ENCODE measurements at regions not wholly inside any gene's neighbourhood (a gene's known extent, or its start where the extent isn't known, plus 50 kb on each side); places are given as distances from the start of the nearest gene placed in this dataset.
"Not testable (repeated sequence)": the region's sequence is repeated elsewhere in the genome, so short reads cannot be mapped to it uniquely, and the experiment has no call there.

DNA sequence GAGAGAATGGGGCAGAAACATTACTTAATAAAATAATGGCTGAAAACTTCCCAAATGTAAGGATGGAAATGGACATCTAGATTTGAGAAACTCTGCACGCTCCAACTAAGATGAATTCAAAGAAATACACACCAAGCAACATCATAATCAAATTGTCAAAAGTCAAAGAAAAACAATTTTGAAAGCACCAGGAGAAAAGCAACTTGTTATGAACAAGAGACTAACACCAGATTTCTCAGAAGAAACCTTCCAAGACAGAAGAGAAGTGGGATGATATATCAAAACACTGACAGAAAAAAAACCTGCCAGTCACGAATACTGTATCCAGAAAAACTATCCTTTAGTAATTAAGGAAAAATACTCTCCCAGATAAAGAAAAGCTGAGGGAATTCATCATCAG is 208.6 kb upstream of the SAMSN1 start:
- no peak for DNase-seq (ENCODE audit: low read depth in 3 of 3)

DNA sequence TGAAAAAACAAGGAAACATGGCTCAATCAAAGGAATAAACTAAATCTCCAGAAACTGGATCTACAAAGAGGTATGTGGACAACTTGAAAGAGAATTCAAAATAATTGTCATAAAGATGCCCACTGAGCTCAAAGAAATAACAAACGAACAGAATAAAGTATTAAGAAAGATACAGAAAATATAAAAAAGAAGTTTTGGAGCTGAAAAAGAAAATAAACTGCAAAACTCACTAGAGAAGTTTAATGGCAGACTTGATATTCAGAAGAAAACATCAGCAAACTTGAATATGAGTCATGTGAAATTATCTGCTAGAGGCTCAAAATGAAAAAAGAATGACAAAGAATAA is 208.1 kb upstream of the SAMSN1 start:
- DNase-seq (ENCODE audit: low read depth in 3 of 3): no peak

DNA sequence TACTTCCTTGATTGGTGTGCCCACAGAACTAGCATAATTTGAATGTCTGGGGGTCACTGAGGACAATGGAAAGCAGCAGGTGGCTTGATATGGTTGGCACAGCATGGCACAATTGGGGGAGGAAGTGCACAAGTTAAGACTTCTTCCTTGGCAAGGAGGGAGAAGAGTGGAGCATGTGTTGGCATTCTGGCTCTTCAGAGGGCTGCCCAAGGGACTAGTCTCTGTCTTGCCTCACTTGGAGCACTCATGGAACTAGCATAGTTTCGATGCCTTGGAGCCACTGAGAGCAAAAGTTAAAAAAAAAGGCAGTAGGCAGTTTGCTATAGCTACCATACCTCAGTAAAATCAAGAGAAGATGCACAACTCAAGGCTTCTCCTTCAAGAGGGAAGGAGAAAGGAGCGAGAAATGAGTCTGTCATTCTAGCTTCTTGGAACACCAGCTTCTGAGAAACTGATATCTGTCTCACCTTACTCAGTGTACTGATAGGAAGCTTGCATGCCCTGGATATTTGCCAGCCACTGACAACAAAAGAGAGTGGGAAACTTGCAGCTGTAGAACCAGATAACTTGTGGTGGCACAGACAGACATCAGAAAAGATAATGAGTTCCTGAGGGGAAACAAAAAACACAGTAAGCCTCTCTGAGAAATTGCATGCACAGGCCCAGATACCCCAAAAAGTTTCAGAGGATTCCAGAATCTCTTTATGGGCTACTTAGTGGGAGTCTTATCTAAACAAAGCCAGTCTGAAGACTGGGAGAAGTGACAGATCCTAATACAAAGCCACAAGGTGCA is 207.5 kb upstream of the SAMSN1 start:
- DNase-seq (ENCODE audit: low read depth in 3 of 3): no peak

DNA sequence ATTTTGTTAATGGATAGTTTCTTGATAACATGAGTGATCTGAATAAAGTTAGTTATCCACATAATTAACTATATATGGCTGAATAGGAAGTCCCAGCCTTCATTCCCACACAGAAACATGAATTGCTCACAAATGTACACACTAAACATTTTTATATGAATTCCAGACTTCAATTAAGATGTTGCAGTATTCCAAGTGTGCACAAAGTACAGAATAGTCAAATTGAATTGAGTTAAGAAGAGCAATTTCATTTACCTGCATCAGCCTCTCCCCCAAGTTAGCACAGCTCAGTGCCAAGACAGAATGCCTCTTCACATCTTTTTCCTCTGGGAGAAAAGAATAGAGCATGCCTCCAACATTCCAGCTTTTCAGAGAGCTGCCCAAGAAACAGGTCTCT is 207.0 kb upstream of the SAMSN1 start:
- no peak for DNase-seq (ENCODE audit: low read depth in 3 of 3)

DNA sequence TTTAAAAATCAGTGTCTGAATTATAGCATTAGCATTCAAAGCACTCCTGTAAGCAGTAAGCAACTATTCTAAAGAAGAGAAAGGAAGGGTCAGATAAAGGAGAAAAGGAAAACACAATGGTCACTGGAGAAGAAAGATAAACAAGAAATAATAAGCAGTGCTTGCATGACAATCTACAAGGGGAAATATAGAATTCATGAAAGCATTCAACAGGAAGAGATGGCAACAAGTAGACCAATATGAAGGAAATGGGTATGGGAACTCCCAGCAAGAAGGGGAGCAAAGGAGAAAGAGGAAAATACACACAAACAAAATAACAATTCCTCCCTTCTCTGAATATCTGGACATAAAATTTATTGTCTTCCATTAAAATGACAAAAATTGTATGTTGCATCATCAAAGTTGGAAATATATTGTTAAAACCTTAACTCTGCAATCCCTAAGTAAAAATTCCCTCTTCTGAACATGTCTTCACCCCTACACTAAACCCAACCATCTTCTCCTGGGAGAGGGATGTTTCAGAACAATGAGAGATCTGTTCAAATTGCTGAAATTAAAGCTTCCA is 206.3 kb upstream of the SAMSN1 start:
- no peak for DNase-seq (ENCODE audit: low read depth in 3 of 3)

DNA sequence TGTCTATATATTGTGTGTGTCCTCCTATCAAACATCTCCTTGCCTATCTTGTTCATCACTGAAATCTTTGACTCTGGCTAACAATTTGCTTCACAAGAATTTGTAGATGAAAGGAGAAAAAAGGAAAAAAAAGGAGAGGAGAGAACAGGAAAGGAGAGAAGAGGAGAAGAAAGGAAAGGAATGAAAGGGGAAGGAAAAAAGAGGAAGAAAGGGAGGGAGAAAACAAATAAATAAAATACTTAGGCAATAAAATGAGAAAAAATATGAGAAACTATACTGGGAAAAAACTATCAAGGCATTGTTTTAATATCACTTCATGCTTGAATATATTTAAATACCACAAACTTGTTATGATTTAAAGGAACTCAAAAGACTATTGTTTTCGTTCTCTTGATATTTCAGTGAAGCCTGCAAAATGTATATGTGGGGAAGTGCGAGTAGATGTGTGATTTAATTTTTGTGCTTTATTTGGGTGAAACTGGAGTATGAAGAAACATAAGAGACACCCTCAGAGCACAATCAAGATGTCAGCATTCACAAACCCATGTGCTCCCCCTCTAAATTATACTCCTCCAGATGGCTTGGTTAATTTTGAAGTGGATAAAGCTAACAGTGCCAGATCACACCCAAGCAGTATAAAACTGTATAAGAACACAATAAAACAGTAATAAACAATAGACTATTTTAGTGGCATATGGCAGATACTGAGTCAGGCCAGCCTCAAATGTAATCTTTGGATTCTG is 205.7 kb upstream of the SAMSN1 start:
- DNase-seq (ENCODE audit: low read depth in 3 of 3): no peak

DNA sequence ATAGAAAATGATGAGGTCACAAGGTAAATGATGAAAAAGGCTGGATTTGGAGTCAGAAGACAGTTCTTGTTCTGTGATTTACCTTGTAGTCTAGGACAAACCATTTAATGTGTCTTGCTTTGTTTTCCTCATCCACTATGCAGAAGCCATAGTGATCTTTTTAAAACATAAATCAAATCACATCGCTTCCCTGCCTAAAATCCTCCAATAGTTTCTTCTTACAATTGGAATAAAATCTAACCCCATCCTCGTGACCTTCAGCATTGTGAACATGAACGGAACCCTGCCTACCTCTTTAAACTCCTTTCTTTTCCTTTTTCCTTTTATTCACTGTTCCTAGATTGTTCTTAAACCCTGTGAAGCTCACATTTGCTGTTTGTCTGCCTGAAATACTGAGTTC is 204.9 kb upstream of the SAMSN1 start:
- no peak for DNase-seq (ENCODE audit: low read depth in 3 of 3)

DNA sequence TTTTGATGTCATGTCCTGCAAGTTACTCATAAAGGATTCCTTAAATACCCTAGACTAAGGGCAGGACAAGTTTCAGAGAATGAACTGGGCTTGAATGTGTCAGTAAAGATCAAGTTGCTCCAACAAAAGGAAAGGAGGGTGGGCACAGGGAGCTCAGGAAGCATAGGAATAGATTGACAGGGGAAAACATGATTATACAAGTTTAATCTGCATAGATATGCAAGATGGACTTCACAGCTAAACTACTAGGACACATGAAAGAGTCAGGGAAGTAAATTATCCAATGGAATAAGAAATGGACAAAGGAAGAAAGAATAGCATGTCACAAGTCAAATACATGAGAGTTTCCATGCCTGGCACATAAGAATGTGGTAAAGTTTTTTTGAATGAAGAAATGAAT is 203.9 kb upstream of the SAMSN1 start:
- DNase-seq (ENCODE audit: low read depth in 3 of 3): no peak

DNA sequence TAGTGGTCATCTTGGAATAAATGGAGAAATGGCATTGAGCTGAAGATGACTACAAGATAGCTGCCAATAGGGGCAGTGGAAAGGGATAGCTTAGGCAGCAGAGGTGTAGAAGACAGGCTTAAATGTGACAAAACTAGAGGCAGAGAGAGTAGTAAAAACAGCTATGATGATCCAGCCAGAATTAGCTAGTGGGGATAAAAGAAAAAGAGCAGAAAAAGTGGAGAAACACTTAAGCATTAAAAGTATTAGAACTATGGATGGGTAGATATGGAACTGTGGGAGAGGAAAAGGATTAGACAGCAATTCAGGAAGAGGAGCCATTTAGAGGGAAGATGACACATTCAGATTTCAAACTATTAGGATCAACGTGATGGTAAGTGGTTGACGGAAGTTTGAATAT is 202.5 kb upstream of the SAMSN1 start:
- no peak for DNase-seq (ENCODE audit: low read depth in 3 of 3)

DNA sequence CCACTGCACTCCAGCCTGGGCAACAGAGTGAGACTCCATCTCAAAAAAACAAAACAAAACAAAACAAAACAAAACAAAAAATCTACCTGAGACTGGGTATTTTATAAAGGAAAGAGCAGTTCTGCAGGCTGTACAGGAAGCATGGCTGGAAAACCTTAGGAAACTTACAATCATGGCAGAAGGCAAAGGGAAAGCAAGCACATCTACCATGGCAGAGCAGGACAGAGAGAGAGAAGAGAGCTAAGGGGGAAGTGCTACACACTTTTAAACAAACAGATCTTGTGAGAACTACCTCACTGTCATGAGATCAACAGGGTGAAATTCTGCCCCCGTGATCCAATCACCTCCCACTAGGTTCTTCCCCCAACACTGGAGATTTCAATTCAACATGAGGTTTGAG is 198.3 kb upstream of the SAMSN1 start:
- no peak for DNase-seq (ENCODE audit: low read depth in 3 of 3)

DNA sequence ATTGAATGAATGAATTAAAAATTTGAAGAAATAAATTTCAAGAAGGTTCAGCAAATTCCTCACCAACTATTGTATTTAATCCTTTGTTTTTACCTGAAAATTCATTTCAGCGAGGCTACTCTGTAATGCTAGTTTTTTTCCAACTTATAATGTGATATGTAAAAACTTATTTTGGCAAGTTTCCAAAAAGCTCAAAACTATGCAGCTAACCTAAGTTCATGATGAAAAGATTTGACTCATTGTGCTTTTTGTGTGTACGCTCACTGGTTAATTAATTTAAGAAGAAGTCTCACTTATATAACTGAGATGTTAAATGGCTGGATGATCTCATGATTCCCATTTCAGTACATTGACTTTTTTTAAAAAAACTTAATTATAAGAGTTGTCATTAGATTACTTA is 196.0 kb upstream of the SAMSN1 start:
- no peak for DNase-seq (ENCODE audit: low read depth in 3 of 3)

DNA sequence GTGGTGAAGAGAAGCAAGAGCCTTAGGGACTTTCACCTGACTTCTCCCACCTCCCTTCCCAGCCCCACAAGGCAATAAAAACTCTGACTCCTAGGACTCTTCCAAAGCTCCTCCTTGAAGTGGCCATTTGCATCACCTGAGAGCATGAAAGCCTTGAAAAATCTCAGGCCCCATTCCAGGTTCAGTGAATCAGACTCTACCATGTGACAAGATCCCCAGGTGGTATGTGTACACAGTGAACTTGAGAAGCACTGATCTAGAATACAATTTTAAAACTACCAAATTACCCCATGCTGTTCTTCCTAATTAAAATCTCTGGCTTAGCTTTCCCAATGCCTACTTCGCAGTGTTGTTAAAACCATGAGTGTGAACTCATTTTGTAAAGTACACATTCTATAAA is 195.1 kb upstream of the SAMSN1 start:
- no peak for DNase-seq (ENCODE audit: low read depth in 3 of 3)

DNA sequence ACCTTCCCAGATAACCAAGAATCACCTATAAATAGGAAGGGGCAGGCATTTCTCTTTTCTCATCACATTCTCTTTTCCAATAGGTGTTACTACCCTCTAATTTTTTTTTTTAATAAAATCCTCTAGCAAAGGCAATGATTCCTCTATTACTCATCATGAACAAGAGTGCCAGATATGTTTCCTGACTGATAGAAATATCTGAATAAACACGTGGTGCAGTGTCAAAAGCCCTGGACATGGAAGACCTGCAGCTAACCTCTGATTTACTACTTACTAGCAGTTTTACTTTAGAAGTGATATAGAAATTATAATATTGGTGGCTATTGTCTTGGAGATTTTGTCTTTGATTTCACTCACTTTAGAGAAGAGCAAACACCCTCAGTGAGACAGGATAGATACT is 194.6 kb upstream of the SAMSN1 start:
- DNase-seq (ENCODE audit: low read depth in 3 of 3): no peak

DNA sequence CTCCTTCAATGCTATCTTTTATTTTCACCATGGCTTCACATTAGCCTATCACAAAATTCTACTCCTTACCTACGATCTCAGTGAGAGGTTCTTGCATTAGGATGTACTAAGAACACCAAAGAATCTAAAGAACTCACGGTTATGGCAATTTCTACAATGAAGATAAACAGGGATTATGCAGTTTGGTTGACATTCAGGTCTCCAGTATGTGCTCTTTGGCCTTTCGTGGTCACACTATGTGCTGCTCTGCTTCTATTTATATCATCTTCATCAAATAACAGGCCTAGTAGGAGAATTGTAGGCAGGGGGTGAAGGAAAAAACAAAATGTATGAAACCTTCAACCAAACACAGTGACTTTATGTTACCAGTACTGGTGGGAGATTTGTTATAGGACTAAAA is 194.0 kb upstream of the SAMSN1 start:
- no peak for DNase-seq (ENCODE audit: low read depth in 3 of 3)

DNA sequence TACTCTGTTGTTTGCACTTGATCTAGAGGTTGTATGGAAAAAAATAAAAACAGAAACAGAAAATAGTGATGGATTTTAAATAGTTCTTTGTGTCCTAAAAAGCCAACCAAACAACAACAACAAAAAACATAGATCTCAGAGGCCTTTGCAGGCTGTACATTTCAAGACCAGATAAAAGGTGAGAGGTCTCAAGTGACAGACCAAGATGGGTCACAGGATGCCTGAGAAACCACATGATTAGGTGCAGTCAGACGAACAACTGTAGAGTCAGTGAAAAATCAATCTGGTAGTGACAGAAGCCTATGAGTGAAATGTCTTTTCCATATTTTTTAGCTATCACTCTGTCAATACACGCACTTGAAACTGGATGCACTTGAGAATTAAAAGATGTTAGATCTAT is 193.5 kb upstream of the SAMSN1 start:
- no peak for DNase-seq (ENCODE audit: low read depth in 3 of 3)

DNA sequence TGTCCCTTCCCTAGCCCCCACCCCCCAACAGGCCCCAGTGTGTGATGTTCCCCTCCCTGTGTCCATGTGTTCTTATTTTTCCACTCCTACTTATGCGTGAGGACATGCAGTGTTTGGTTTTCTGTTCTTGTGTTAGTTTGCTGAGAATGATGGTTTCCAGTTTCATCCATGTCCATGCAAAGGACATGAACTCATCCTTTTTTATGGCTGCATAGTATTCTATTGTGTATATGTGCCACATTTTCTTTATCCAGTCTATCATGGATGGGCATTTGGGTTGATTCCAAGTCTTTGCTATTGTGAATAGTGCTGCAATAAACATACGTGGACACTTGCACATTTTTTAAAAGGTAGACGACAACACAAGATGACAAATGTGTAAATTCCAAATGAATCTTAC is 192.5 kb upstream of the SAMSN1 start:
- not testable (repeated sequence) for DNase-seq (ENCODE audit: low read depth in 3 of 3)

DNA sequence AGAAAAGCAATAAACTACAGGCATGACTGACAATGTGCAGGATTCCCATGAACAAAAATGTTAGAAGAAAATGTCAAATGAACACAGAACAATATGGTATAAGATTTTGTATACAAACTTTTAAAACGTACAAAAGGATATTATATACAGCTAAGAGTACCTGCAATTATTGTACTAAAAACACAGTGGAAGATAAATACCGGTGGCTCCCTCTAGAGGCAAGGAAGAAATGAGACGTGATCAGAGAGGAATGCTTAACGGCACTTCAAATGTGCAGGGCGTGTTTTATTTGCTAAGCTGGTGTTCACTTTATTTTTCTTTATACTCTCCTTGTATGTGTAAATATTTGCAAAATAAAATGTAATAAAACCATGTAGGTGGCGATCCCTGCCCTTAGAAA is 191.8 kb upstream of the SAMSN1 start:
- peak in 1 of 3 experiments; percentile 30 for DNase-seq (ENCODE audit: low read depth in 3 of 3)

DNA sequence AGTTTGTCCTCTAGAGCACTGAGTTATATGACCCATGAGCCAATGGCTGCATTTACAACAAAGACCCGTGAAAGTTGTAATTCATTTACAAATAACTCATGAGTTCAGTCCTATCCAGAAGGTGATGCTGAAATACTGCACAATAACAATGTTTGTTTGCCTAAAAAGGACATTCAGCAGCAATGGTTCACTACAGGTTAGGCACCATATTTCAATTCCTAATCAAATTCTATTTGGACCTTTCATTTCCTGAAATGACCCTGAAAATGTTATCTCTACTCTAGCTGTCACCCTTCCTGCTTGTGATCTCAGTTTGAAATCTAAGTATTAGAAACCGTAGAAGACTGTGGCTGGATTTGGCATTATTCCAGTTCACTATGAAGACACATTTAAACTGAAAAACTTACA is 191.2 kb upstream of the SAMSN1 start:
- DNase-seq (ENCODE audit: low read depth in 3 of 3): no peak

DNA sequence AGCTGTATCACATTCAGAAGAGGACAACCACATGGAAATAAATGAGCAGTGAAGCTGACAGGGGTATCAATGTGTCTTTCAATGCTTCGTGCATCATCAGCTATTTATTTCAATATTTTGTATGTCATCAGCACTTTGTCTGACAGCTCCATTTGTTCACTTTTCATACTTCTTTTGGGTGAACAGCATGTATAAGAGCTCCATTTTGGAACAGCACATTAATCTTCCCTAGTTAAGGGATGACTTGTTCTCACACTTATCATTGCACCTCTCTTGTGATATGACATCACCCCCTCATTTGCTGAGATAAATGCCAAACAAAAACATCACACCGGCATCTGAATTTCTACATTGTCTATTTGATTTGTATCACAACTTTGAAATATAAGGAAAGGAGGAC is 190.6 kb upstream of the SAMSN1 start:
- DNase-seq (ENCODE audit: low read depth in 3 of 3): no peak

DNA sequence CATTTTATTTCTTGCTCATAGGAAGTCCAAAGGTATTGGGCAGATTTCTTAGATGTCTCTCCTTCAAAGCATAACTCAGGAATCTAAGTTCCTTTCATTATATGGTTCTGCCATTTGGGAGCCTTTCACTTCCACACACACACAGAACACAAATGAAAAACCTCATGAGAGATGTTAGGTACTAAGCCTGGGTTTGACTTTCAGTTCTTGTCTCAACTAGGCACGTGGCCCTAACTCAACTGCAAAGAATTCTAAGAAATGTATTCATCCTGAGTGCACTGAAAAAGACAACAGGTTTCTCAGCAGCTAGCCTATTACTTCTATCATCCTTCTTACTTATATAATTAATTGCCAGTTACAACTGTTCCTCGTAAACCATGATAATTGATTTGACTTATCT is 190.0 kb upstream of the SAMSN1 start:
- DNase-seq (ENCODE audit: low read depth in 3 of 3): no peak

DNA sequence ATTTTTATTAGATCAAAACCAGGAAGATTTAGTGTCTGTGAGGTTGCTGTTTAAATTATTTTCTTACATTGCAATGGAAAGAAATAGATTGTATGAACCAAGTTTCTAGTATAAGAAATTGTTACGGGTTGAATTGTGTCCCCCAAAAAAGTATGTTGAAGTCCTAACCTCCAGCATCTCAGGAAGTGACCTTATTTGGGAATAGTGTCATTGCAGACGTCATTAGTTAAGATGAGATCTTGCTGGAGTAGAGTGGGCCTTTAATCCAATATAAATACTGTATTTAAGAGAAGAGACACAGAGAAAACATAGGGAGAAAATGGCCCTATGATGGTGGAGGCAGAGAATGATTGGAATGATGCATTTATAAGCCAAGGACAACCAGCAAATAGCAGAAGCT is 188.7 kb upstream of the SAMSN1 start:
- DNase-seq (ENCODE audit: low read depth in 3 of 3): no peak

DNA sequence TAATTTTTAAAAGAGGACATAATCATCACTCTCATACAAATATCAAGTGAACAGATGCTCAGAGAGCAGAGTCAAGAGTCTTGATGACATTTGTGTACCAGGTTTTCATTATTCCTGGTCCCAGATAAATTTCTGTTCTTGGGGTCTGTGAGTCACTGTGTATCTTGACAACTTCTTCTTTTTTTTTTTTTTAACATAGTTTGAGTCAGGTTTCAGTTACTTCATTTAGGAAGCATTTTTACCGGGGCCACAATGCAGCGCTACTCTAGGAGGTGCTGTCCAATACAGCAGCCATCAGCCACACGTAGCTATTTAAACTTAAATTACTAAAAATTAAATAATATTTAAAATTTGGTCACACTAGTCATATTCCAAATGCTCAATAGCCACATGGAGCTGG is 188.1 kb upstream of the SAMSN1 start:
- DNase-seq (ENCODE audit: low read depth in 3 of 3): no peak

DNA sequence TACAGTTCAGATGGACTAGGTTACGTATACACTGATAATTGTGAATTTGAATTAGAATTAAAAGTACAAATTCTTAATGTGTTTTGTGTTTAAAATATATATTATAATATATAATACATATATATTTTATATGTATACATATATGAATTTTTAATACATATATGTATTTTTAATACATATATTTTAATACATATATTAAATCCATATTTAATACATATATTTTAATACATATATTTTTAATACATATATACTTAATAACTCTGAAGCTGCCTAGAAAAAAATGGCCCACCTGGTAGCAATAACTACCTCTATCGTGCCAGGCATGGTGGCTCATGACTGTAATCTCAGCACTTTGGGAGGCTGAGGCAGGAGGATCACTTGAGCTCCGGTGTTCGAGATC is 179.1 kb upstream of the SAMSN1 start:
- DNase-seq (ENCODE audit: low read depth in 3 of 3): no peak
